NCI-H2029 treated with DMSO at 0.1 percent for 48 hours (cell line): ENCODE measurements at regions not wholly inside any gene's neighbourhood (a gene's known extent, or its start where the extent isn't known, plus 50 kb on each side); places are given as distances from the start of the nearest gene placed in this dataset.

ENCODE experiments used
- DNase-seq: peaks from one replicate; lab custom pipeline; 2025; lab: John Stamatoyannopoulos, UW

- no peak for DNase-seq
These were observed 111.0 kb upstream of the APC start for GRCh38 chr5:112626715-112627114.

DNA sequence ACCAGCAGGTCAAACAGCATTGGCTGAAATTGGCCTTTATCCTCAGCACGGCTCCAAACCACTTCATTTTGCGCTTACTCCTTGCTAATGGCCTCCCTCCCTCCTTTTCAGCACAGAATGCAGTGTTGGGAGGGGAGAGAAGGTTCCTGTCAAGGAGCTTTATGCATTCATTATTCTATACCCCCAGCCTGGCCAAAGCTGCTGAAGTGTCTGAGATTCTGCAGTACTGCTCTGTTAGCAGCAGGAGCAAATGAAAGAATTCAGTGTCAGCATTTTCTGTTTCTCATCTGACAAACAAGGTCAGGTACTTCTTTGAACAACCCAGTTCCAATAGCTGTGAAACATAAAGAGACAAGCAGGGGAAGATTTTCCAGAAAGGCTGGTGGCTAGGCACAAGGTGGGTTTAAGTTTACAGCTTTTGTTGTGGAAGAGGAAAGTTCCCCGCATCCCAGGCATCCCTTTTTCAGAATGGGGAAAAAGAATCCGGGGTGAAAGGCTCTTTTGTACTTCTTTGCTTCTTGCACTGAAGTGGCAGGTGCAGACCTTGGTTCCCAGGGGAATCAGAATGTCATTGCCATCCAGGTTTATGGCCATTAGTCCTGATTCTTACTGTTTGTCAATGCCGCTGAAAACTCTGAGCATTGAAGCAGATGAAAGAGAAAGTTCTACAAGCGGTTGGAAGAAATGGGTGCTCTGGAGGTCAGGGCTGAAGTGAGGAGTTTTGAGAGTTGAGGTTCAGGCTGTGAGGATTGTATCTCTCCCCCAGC is 109.3 kb upstream of the APC start:
- no peak for DNase-seq

- DNase-seq: no peak
These were observed 107.3 kb upstream of the APC start for GRCh38 chr5:112630246-112631009.

- DNase-seq: no peak
These were observed 103.5 kb upstream of the APC start for GRCh38 chr5:112634166-112634565.

DNA sequence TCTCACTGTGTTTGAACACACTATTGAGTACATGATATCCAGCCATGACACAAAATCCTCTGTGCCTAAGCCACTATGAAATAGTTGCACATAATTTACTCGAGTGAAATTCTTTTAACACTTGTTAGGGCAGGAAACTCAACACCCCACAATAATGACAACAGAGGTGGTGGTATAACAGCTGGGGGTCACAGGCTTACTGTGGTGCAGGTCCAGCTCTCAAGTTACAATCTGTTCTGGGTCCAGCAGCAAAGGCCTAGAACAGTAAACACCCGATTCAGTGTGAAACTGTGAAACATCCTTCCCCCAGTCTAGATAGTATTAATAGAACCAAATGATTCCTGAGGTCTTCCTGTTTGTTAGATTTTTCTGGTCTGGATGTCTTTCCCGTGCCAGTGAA is 102.9 kb upstream of the APC start:
- DNase-seq: no peak

- DNase-seq: no peak
These were observed 102.4 kb upstream of the APC start for GRCh38 chr5:112635276-112635675.

DNA sequence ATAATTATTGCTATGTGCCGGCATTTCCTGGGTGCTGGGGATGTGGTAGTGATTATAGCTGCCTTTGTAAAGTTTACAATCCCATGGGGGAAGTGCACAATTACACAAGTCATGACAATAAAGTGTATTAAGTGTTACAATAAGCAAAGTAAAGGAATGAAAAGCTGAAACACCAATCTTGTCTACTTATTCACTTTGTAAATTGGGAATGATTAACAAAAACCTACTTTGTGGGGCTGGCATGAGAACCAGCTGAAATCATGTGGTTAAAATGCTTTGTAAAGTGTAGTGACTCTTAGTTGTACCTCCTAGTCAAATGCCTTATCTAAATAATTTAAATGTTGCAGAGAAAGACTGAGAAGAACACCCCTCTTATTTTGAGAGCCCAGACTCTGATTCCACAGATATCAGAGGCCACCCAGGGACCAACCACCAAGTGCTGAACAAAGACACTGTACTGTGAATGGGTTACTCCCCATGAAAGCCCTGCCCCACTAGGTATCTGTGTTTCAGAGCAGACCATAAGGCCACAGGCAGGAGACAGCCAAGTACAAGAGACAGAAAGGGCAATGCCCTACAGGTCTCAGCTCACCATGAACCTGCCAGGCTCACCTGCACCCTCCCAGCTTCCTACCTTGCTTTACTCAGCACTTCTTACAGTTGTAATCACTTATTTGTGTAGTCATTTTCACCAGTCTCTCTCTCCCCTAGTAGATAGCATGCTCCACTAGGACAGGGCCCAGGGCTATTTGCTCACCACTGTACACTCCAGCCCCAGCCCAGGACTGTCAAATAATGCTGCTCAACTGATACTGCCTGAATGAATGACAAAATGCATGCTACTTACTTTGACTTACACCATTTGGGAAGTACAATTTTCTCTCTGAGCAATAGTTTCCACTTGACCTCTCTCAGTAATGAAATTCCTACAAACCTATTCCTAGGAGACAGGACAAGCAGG is 101.6 kb upstream of the APC start:
- DNase-seq: no peak

DNA sequence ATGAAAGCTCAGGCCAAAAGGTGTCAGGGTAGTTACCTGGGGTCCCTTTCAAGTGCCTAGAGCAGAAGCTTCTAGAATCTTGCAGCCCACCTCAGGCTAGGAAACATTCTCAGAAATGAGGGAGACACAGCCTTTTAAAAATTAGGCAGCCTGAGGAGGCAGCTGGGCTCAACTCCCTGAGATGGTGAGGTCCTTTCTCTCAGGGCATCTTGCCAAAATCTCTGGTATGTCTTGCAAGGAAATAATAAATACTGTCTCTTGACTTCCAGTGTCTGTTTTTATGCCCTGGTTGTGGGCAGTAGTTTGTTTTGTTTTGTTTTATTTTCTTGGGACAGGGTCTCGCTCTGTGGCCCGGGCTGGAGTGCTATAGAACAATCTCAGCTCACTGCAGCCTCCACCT is 100.9 kb upstream of the APC start:
- DNase-seq: no peak

DNA sequence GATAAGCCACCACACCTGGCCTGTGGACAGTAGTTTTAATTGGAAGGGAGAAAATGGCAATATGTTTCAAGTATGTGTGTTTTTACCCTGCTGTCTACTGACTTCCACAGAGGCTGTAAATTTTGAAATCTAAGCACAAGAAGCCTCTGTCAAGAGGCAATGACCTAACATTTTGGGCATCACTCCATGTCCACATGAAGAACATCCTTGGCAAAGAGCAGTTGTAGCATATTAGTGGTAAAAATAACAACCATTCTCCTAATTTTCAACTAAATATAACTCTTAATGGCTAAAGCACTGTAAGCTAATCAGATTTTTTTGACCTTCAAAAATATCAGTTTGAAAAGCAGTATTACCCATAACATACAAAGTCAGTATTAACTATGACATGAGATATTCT is 100.3 kb upstream of the APC start:
- DNase-seq: no peak

- no peak for DNase-seq
These were observed 97.1 kb upstream of the APC start for GRCh38 chr5:112640546-112640945.

DNA sequence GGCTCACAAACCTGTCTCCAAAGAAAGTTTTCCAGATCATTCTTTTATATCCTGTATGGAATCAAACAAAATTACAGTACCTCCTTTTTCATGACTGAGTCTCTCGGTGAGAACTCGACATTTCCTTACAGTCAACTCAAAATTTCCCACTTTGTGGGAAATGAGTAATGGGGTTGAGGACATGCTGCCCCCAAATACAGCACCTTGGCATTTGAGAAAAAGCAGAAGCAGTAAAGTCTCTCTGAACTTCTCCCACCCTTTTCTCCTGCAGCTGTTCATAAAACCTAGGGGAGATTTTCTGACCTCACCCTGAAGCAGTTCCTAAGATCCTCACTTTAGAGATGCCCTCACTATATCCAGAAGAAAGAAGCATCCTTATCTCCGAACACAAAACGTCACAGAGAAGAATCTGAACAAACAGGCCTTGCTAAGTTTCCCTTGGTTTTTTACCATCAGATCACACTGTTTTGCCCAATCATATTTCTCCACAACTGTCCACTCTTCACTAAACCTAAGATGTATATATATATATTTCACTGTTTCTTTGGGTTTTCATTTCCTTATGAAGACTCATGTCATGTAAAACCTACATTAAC is 96.1 kb upstream of the APC start:
- no peak for DNase-seq

GRCh38 chr5:112642885-112643284 is 94.8 kb upstream of the APC start:
- DNase-seq: no peak

DNA sequence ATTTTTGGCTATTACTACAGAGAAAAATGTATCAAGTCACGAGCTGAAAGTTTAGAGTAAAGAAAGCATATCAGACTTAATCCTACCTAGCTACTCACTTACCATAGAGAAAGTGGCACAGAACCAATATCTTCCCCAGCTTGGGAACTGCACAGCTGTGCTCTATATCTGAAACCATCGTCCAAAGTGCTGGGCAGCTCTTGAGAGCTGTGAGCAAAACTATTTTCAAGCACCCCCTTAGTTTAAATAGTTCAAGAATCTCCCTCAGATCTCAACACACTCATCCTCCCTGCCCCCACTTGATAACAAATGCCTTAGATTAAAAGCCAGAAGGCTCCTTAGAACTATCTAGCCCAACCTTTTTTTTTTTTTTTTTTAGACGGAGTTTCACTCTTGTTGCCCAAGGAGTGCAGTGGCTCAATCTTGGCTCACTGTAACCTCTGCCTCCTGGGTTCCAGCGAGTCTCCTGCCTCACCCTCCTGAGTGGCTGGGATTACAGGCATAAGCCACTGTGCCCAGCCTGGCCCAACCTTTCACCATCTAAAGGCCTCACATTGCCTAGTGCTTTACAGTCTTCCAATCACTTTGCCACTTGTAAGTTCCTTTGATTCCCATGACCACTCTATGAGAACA is 94.2 kb upstream of the APC start:
- DNase-seq: no peak

DNA sequence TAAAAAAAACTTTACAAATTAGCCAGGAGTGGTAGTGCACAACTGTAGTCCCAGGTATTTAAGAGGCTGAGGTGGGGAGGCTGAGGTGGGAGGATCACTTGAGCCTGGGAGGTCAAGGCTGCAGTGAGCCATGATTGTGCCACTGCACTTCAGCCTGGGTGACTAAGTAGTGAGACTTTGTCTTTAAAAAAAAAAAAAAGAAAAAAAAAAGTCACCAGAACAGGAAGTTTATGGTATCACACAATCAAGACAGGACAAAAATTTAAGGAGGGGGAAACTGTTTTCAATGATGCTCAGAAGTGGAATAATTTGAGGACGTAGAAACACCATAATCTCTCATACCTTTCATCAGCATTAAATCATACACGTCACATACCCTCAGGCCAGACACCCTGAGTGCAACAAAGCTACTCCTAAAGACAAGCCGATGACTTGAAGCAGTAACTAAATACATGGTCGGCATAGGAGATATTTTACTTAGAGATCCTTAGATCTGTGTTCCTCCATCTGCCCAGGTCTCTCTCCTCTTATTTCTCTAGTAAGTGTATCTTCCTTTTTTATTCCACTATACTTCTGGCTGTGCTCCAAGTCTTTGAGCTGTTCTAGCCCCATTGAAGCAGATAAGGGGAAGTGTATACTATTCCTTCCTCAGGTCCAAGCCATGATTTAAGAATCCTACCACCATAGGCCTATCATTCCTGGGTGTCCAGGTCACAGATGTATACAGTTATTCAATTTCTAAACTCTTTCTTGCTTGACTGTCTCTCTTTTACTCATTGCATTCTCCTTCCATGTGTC is 91.3 kb upstream of the APC start:
- no peak for DNase-seq

DNA sequence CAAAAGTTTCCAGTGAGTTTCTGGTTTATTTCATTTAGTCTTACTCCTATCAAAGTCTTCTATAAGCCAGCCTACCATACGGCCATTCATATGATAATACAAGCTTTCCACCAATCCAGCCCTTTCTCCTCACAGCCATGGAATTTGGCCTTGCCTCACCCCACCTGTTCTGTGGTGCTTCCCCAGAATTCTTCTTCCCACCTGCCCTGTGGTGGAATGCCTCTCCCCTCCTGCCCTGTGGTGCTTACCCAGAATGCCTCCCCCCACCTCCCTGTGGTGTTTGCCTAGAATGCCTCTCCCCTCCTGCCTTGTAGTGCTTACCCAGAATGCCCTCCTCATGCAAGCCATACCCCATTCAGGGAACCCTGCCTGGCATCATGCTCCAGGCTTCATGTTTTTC is 90.3 kb upstream of the APC start:
- no peak for DNase-seq

- DNase-seq: no peak
These were observed 89.4 kb upstream of the APC start for GRCh38 chr5:112648264-112648663.

DNA sequence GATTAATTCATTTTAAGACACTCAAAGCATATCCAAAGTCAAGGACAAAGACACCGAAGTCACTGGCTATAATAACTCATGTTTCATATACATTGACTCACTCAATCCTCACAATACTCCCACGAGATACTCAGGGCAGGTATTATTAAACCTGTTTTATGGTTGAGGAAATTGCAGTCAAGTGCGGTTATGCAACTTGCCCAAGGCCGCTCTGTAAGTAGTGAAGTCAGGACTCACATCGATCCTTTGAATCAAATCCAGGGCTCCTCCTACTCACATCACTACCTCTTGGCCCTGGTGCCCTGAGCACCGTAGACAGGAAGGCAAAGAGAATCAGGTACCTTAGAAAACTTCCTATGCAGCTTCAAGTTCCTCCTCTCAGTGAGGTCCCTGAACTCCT is 87.8 kb upstream of the APC start:
- no peak for DNase-seq

DNA sequence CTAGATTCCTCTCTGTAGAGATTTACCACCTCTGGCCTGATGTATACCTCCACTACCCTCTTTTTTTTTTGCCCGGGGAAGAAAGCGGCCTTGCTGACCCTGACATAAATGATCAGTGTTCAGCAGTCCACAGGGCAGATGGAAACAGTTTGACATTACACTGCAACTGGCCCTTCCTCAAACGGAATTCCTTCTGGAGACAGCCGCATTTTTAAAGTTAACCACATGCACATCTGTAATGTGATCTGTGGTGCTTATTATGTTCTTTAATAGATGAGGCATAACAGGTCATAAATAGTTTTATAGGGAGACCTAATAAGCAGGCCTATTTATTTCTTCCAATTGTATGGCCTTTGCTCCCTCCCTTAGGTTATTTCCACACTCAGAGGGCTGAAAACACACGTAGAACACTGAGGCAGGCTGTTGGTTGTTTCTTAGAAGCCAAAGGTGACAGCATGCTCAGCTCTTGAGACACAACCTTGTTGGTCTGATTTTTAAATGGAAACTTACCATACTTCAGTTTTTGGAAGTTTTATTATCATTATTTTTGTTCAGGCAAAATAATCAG is 84.0 kb upstream of the APC start:
- DNase-seq: no peak

DNA sequence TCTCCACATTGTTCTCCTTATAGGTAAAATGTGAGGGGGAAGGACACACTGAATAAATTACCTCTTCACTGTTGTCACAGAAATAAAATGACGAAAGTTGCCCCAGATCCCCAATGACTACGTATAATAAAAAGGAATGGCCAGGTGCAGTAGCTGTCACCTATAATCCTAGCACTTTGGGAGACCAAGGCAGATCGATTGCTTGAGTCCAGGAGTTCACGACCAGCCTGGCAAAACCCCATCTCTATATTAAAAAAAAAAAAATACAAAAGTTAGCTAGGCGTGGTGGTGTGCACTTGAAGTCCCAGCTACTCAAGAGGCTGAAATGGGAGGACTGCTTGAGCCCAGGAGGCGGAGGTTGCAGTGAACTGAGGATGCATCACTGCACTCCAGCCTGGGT is 82.2 kb upstream of the APC start:
- DNase-seq: no peak

DNA sequence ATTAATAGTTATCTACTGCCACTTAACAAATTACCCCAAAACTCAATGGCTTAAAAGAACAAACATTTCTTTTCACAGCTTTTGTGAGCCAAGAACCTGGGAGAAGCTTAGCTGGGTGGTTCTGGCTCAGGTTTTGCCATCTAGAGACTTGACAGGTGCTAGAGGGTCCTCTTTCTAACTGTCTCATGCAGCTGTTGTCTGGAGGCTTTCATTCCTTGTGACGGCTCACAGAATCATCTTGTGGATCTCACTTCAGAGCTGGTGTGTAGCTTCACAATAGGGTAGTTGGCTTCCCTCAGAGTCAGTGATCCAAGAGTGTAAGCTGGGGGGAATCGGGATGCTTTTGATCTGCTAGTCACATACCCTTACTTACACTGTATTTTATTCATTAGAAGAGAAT is 81.2 kb upstream of the APC start:
- no peak for DNase-seq

- DNase-seq: no peak
These were observed 79.9 kb upstream of the APC start for GRCh38 chr5:112657804-112658203.
